Brain microvascular endothelial cell (primary cell): ENCODE measurements at regions not wholly inside any gene's neighbourhood (a gene's known extent, or its start where the extent isn't known, plus 50 kb on each side); places are given as distances from the start of the nearest gene placed in this dataset.

Experiments
- DNase-seq: peaks from one replicate; pipeline ENCODE4 v3.0.0-alpha.2; 2020
- H3K27ac ChIP-seq: fragments of 250-450 bp; sonication (Bioruptor Pico); 2 replicates; pipeline ENCODE4 v1.5.1; 2020; ENCODE audit warnings: mild to moderate bottlenecking, moderate library complexity
- H3K27me3 ChIP-seq: fragments of 250-450 bp; sonication (Bioruptor Pico); replicated peaks from 2 replicates; pipeline ENCODE4 v1.5.1; 2020; ENCODE audit warnings: mild to moderate bottlenecking
- H3K36me3 ChIP-seq: fragments of 250-450 bp; sonication (Bioruptor Pico); replicated peaks from 2 replicates; pipeline ENCODE4 v1.5.1; 2020; ENCODE audit warnings: mild to moderate bottlenecking
- H3K4me3 ChIP-seq: 2 replicates; pipeline ENCODE4 v1.5.1; 2011; ENCODE audit warnings: low read depth, mild to moderate bottlenecking, control low read depth, low read length, moderate library complexity
- in situ Hi-C: cut with HindIII; loops from 2 replicates; pipeline ENCODE4 v1.10.0; 2017; ENCODE audit warnings: low sequenced_read_pairs, low pct_ligation_motif_present
- TF ChIP-seq, protein P1 (sequence below): IDR thresholded peaks from 2 replicates; pipeline ENCODE4 v1.5.1; 2011; ENCODE audit warnings: low read depth, mild to moderate bottlenecking, moderate library complexity, low read length, control low read depth, inconsistent platforms; ENCODE audit errors: missing control alignments

DNA sequence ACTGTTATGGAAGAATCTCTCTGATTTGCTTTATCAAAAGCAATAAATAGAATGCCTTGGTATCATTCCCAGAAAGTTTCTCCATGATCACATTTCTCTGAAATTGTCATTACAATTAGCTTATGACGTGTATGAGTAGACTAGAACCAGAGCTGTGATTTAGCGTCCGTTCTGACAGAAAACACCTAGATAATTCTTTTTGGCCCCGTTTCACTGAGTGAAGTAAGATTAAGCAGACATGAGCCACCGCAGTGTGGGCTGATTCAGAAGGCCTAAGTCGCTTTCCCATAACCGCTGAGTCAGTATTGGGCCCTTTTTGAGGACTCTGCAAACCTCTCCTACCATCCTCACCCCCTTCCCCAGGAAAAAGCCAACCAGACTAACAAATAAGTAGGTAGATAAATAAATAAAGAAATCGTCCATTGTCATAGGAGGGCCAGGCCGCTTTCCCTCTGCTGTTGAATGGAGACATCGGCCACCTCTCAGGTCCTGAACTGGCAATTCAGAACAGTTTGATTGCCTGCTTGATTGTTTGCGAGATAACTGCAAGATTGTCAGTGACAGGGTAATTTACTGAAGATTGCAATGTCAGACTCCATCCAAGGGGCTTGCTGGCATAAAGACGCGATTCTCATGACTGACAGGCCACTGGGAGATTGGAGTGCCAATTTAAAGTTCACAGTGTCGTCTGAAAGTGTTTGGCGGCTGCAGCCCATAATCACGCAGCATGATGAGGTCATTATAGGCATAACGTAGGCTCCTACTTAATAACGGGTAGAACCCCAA, 105.0 kb upstream of the WWC1 start:
- in situ Hi-C loops = no loop called here
- no peak for DNase-seq
- Histone ChIP-seq H3K4me3 (no peak overlapping the region), H3K36me3 (no peaks in the 10 kb centered on the region), H3K27ac (no peak overlapping the region), H3K27me3 (no peaks in the 10 kb centered on the region)
- TF ChIP-seq, protein P1, sequence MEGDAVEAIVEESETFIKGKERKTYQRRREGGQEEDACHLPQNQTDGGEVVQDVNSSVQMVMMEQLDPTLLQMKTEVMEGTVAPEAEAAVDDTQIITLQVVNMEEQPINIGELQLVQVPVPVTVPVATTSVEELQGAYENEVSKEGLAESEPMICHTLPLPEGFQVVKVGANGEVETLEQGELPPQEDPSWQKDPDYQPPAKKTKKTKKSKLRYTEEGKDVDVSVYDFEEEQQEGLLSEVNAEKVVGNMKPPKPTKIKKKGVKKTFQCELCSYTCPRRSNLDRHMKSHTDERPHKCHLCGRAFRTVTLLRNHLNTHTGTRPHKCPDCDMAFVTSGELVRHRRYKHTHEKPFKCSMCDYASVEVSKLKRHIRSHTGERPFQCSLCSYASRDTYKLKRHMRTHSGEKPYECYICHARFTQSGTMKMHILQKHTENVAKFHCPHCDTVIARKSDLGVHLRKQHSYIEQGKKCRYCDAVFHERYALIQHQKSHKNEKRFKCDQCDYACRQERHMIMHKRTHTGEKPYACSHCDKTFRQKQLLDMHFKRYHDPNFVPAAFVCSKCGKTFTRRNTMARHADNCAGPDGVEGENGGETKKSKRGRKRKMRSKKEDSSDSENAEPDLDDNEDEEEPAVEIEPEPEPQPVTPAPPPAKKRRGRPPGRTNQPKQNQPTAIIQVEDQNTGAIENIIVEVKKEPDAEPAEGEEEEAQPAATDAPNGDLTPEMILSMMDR = no peak

DNA sequence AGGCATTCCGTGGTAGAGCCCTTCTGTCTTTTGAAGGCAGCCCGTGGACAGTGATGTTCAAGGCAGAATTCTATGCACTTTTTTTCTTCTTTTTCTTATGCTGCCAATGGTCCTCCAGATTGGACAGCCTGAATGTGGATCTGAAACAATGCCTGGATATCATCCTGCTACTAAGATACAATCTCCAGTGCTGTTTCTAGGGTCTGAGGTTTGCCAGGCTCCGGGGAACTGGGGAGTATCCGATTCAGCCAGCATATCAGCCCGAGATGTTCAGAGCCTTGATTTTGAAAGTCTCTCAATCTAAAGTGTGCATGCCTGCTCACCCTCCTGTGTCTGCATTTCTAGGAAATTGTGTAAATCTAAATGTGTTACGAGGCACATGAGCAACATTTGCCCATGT, 103.8 kb upstream of the WWC1 start:
- H3K4me3 ChIP-seq = no peak overlapping the region
- in situ Hi-C loops = no loop called here
- TF ChIP-seq, protein P1 = no peak
- H3K27ac ChIP-seq = no peak overlapping the region
- DNase-seq = no peak
- no peaks in the 10 kb centered on the region for H3K27me3 ChIP-seq
- H3K36me3 ChIP-seq = no peaks in the 10 kb centered on the region

DNA sequence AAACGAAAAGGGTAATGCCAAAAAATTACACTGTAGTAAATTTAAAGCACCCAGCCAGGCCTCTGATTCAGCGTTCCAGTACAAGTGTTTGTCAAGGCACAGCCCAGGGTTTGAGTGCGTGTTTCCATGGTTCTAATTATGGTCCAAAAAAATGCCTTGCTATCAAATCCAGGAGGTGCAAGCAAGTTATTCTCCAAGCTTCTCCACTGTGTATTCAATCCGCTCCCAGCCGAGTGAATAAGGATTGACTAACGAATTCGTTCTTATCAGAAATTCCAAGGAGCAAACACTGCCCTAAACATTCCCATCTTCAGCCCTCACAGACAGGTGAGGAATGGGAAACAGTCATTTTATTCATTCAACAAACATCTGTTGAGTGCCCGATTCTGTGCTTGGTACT, 103.3 kb upstream of the WWC1 start:
- TF ChIP-seq, protein P1 = no peak
- Histone ChIP-seq H3K27me3 (no peaks in the 10 kb centered on the region), H3K36me3 (no peaks in the 10 kb centered on the region), H3K27ac (no peak overlapping the region), H3K4me3 (no peak overlapping the region)
- no peak for DNase-seq
- in situ Hi-C loops = no loop called here

DNA sequence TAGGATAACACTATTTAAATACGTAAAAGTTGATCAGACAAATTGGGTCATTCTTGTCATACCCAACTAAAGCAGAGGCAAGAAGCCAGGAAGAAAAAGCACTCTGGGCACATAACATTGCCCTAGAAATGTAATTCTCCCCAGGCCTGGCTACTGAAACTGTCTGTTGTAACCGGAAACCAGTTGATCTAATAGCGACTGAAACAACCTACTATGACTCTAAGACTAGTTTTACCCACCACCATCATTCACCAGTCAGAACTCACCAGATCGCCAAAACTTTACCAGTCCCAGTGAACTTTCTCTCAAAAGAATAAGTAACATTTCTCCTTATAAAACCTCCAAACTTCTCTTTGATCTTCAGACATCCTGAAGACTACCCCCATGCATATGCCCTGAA, 99.3 kb upstream of the WWC1 start:
- no peak overlapping the region for H3K27ac ChIP-seq
- DNase-seq = no peak
- TF ChIP-seq, protein P1 = no peak
- H3K4me3 ChIP-seq = no peak overlapping the region
- H3K27me3 ChIP-seq = no peaks in the 10 kb centered on the region
- no peaks in the 10 kb centered on the region for H3K36me3 ChIP-seq
- in situ Hi-C loops = no loop called here

DNA sequence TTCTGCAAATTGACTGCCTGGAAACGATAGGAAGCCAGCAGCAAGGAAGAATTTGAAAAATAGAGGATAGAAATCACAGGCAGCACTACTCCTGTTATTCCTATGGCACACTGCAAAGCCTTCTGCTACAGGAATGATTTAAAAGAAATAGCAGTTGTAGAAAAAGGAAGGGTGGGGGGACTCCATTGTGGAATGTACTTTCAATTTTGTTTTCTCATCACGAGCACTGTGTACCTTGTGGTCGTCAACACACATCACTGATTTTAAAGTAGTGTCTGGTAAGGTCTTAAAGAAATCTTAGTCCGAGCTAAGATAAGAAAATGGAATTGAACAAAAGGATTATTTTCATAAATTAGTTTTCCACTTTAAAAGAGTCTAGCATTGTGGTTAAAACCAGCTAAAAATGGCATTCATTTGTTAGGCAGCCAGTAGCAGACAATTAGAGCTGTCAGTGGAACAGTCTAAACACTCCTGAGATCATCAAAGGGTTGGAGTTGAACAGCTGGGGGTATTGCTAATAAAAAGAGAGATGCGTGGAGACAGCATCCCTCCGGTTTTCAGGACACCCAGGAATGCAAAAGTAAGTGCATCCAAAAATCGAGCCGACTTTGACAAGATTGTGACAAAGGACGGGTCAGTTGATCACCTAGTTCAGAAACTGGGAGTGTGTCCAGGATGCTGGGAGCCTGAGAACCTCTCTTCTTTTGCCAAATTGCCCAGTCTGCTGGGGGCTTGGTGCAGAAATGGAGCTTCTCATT, 97.8 kb upstream of the WWC1 start:
- Histone ChIP-seq H3K27ac (no peak overlapping the region), H3K27me3 (no peaks in the 10 kb centered on the region), H3K4me3 (no peak overlapping the region), H3K36me3 (no peaks in the 10 kb centered on the region)
- TF ChIP-seq, protein P1 = no peak
- no peak for DNase-seq
- in situ Hi-C loops = no loop called here
